GM21526 (cell line): ENCODE measurements at regions not wholly inside any gene's neighbourhood (a gene's known extent, or its start where the extent isn't known, plus 50 kb on each side); places are given as distances from the start of the nearest gene placed in this dataset.

ENCODE experiments used
- ATAC-seq: cut with Tn5 transposase; IDR thresholded peaks from one replicate; pipeline ENCODE4 v1.9.1; 2021; ENCODE audit warnings: moderate library complexity; ENCODE audit not compliant: unreplicated experiment, low FRiP score

- no peak for ATAC-seq
Measured at GRCh38 chrX:69236641-69237040, 71.4 kb upstream of the PJA1 start.

- ATAC-seq: no peak
Measured at GRCh38 chrX:69234624-69235023, 69.4 kb upstream of the PJA1 start.

- no peak for ATAC-seq
Measured at GRCh38 chrX:69232945-69233344, 67.7 kb upstream of the PJA1 start.

GRCh38 chrX:69231903-69232302 is 66.7 kb upstream of the PJA1 start:
- no peak for ATAC-seq

- ATAC-seq: no peak
Measured at GRCh38 chrX:69229436-69229835, 64.2 kb upstream of the PJA1 start.

GRCh38 chrX:69228732-69229131 is 63.5 kb upstream of the PJA1 start:
- no peak for ATAC-seq

- ATAC-seq: no peak
Measured at GRCh38 chrX:69226459-69227158, 61.4 kb upstream of the PJA1 start.

- ATAC-seq: peak; percentile 79
Measured at GRCh38 chrX:69222103-69223090, 57.1 kb upstream of the PJA1 start.

GRCh38 chrX:69221239-69222102 is 56.2 kb upstream of the PJA1 start:
- ATAC-seq: peak; percentile 5

- no peak for ATAC-seq
Measured at GRCh38 chrX:69218407-69218997, 53.2 kb upstream of the PJA1 start.

GRCh38 chrX:69216911-69217310 is 51.7 kb upstream of the PJA1 start:
- ATAC-seq: no peak

GRCh38 chrX:69216446-69216845 is 51.2 kb upstream of the PJA1 start:
- ATAC-seq: no peak

GRCh38 chrX:69215161-69215875 is 50.1 kb upstream of the PJA1 start:
- no peak for ATAC-seq
